ENCODE measurements at regions not wholly inside any gene's neighbourhood (a gene's known extent, or its start where the extent isn't known, plus 50 kb on each side); places are given as distances from the start of the nearest gene placed in this dataset.

DNA sequence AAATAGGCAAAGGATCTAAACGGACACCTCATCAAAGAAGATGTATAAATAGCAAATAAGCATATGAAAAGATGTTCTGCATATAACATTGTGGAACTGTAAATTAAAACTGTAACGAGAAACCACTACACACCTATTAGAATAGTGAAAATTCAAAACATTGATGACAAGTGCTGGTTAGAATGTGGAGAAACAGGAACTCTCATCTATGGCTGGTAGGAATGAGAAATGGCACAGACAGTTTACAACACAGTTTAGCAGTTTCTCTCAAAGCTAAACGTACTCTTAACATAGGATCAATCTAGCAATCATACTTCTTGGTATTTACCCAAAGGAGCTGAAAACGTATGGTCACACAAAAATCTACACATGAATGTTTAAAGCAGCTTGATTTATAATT lies 126.2 kb downstream of the TRIB2 start:
- TF ChIP-seq, protein P1, sequence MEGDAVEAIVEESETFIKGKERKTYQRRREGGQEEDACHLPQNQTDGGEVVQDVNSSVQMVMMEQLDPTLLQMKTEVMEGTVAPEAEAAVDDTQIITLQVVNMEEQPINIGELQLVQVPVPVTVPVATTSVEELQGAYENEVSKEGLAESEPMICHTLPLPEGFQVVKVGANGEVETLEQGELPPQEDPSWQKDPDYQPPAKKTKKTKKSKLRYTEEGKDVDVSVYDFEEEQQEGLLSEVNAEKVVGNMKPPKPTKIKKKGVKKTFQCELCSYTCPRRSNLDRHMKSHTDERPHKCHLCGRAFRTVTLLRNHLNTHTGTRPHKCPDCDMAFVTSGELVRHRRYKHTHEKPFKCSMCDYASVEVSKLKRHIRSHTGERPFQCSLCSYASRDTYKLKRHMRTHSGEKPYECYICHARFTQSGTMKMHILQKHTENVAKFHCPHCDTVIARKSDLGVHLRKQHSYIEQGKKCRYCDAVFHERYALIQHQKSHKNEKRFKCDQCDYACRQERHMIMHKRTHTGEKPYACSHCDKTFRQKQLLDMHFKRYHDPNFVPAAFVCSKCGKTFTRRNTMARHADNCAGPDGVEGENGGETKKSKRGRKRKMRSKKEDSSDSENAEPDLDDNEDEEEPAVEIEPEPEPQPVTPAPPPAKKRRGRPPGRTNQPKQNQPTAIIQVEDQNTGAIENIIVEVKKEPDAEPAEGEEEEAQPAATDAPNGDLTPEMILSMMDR (conservative IDR thresholded peaks at IDR 0.05): no peak
- TF ChIP-seq ZFX (IDR thresholded peaks at IDR 0.05): no peak
- no peak overlapping the region for H3K27ac ChIP-seq

DNA sequence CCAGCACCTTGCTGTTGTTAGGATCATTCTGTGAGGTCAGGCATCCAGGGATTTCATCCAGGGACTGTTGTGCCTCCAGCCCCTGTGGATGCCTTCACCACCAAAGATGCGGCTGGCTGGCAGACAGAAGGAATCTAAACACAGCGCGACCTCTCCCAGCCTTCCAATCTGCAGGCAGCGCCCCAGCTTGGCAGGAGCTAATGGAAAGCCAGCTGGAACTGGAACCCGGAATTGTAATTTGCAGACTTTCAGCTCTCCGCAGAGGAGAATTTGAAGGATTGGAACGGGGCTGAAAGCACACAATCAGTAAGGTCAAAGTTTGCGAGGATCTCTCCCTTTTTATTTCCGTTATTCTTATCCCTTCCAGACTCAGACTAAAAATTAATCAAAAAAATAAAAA lies 127.8 kb downstream of the TRIB2 start:
- TF ChIP-seq, protein P1 (conservative IDR thresholded peaks at IDR 0.05): no peak
- TF ChIP-seq ZFX (IDR thresholded peaks at IDR 0.05): no peak
- H3K27ac ChIP-seq: no peak overlapping the region

DNA sequence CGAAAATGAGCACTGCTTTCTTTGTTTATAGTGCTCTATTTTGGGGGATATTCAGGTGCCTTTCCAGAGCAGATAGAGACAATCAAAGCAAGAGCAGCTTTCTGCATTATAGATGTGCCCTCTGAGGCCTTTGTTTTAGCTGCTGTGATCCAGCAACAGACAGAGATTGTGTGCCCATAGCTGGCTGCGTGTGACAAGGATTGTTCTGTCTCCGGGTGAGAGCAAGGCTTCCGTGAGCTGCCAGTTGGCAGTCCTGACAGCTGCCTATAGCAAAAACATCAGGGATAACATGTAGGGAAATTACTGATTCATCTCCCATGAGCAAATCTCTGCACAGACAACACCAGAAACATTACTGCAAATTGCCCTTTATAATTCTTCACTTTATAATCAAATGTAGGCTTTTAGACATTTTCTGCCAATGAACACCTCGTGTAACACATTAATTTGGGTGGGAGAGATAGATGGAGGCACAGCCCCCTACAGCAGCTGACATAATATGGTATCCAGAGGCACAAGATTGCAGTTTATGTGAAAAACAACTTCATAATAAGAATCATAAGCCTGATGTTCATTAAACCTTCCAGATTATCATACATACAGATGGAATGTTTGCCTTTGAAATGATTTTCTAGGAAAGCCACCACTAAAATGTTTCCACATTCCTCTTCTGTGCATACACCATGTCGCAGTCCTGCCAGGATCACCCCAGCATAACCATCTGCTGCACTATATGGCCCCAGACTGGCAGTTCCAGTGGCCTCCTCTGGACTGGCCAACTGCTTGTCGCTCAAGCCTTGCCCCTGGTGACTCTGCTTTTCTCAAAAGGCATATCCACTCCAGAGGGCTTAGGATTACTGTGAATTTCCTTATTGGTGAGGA lies 131.2 kb downstream of the TRIB2 start:
- H3K27ac ChIP-seq: no peak overlapping the region
- no peak for TF ChIP-seq ZFX (IDR thresholded peaks at IDR 0.05)
- TF ChIP-seq, protein P1 (conservative IDR thresholded peaks at IDR 0.05): no peak

DNA sequence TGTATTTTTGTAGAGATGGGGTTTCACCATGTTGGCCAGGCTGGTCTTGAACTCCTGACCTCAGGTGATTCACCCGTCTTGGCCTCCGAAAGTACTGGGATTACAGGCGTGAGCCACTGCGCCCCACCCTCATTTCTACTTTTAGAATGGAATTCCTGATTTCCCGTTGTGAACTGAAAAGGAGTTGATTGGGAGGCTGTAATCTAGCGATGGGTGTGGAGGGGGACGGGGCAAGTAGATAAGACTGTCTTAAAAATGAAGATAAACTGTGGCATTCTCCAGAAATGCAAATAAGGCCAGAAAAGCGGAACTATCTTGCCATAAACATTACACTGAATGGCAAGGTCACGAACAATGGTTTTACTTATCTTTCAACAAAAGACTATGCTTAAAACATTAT lies 135.4 kb downstream of the TRIB2 start:
- H3K27ac ChIP-seq: no peak overlapping the region
- TF ChIP-seq, protein P1 (conservative IDR thresholded peaks at IDR 0.05): no peak
- no peak for TF ChIP-seq ZFX (IDR thresholded peaks at IDR 0.05)

DNA sequence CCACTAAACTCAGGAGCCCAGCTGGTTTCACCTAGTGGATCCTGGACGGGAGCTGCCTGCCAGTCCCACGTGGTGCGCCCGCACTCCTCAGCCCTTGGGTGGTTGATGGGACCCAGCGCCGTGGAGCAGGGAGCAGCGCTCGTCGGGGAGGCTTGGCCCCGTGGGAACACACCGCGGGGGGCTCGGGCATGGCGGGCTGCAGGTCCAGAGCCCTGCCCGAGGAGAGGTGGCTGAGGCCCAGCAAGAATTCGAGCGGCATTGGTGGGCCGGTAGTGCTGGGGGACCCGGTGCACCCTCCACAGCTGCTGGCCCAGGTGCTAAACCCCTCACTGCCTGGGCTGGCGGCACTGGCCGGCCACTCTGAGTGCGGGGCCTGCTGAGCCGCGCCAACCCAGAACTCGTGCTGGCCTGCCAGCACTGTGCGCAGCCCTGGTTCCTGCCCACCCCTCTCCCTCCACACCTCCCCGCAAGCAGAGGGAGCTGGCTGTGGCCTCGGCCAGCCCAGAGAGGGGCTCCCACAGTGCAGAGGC lies 137.3 kb downstream of the TRIB2 start:
- no peak overlapping the region for H3K27ac ChIP-seq
- TF ChIP-seq, protein P1 (conservative IDR thresholded peaks at IDR 0.05): no peak
- no peak for TF ChIP-seq ZFX (IDR thresholded peaks at IDR 0.05)

DNA sequence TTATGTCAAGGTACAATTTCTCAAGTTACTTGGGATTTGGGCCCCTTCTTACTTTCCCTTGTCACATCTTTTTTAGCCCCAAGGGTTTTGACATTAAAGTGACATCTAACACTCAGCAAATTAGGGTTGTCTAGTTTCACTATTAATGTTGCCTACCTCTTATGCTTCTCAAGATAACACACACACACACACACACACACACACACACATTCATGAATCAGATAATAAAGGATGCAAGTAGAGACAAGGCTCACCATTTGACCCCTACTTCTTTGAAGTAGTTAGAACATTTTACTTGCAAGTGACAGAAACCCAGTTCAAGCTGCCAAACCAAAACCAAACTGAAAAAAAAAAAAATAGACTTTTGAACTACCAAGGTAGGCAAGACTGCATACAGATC lies 138.8 kb downstream of the TRIB2 start:
- TF ChIP-seq ZFX (IDR thresholded peaks at IDR 0.05): no peak
- TF ChIP-seq, protein P1 (conservative IDR thresholded peaks at IDR 0.05): no peak
- H3K27ac ChIP-seq: no peak overlapping the region

DNA sequence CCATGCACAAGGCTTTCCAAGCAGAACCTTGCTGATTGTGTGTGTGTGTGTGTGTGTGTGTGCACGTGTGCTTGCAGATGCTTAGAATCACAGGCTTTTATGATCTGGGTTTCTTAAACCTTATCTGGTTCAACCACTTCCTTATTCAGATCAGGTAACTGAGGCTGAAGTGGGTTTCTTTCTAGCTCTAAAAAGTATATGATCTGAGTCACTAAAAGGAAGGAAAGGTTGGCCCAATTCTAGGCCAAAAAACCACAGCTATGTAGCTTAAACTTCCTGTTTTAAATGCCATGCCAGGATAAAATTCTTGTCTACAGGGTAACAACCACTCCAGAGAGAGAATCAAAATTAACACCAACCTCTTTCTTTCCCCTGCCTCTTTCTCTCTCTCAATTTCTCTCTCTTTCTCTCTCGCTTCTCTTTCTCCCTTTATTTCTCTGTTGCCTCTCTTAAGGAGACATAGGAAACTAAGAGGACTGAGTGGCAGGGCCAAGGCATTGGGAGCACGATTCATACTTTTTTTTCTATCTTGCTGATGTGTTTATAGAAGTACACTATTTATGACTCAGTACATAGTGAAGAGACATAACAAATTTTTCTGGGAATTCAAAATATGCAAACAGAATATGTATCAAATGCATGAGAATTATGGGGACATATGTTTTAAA lies 140.3 kb downstream of the TRIB2 start:
- no peak overlapping the region for H3K27ac ChIP-seq
- no peak for TF ChIP-seq ZFX (IDR thresholded peaks at IDR 0.05)
- TF ChIP-seq, protein P1 (conservative IDR thresholded peaks at IDR 0.05): no peak

All from C4-2B (cell line).